MCF 10A (cell line): ENCODE measurements at regions not wholly inside any gene's neighbourhood (a gene's known extent, or its start where the extent isn't known, plus 50 kb on each side); places are given as distances from the start of the nearest gene placed in this dataset.

ENCODE experiments used
- BruUV-seq: library from RNA; stranded (reverse); fragments of 400-500 nt; replicated peaks from 2 replicates; lab custom pipeline; 2021; lab: Mats Ljungman, UMichigan
- CTCF ChIA-PET: fragments of 300-600 bp; sonication (Branson Sonifier 250); formaldehyde crosslinking; extraction: SDS; loops from one replicate; lab custom pipeline; 2021; ENCODE audit warnings: antibody characterized with exemption, inconsistent platforms; lab: Yijun Ruan, JAX
- POLR2A ChIA-PET: fragments of 300-600, 350-650 bp; sonication (Branson Sonifier 250); formaldehyde crosslinking; extraction: SDS; loops from one replicate; lab custom pipeline; 2020; ENCODE audit warnings: antibody characterized with exemption, inconsistent platforms; lab: Yijun Ruan, JAX
- DNase-seq: peaks from one replicate; pipeline ENCODE4 v3.0.0-alpha.2; 2018; ENCODE audit not compliant: unreplicated experiment
- H3K27ac Mint-ChIP-seq: one replicate; pipeline ENCODE4 v1.8.0; 2022; ENCODE audit warnings: mild to moderate bottlenecking, low read depth, mixed read lengths; ENCODE audit not compliant: unreplicated experiment
- H3K27me3 Mint-ChIP-seq: one replicate; pipeline ENCODE4 v1.8.0; 2022; ENCODE audit warnings: mixed read lengths; ENCODE audit not compliant: insufficient read depth, unreplicated experiment
- H3K36me3 Mint-ChIP-seq: one replicate; pipeline ENCODE4 v1.8.0; 2022; ENCODE audit warnings: mild to moderate bottlenecking, moderate library complexity, mixed read lengths; ENCODE audit not compliant: insufficient read depth, unreplicated experiment
- H3K4me1 Mint-ChIP-seq: one replicate; pipeline ENCODE4 v1.8.0; 2022; ENCODE audit warnings: mixed read lengths; ENCODE audit not compliant: insufficient read depth, unreplicated experiment
- H3K4me3 Mint-ChIP-seq: one replicate; pipeline ENCODE4 v1.8.0; 2022; ENCODE audit warnings: mild to moderate bottlenecking, moderate library complexity, mixed read lengths; ENCODE audit not compliant: unreplicated experiment
- H3K9me3 Mint-ChIP-seq: one replicate; pipeline ENCODE4 v1.8.0; 2022; ENCODE audit warnings: mixed read lengths; ENCODE audit not compliant: unreplicated experiment
- CTCF ChIP-seq: fragments of 200-600 bp; IDR thresholded peaks from one replicate; pipeline ENCODE4 v1.8.0; 2022; ENCODE audit warnings: antibody characterized with exemption, mild to moderate bottlenecking; ENCODE audit not compliant: unreplicated experiment
- intact Hi-C: fragments of 100-400 bp; cut with micrococcal nuclease; formaldehyde crosslinking; loops from 2 replicates; pipeline ENCODE4 v1.14.1; 2022

- DNase-seq: peak; percentile 56
- TF ChIP-seq CTCF: no peak
- CTCF ChIA-PET: interaction anchor here (1.1 kb wide), 1 partner anchor 15 kb away, joined by 3 read pairs; no protein-coding TSS in a partner anchor
- no TSS peak for BruUV-seq
- Mint-ChIP-seq H3K4me3 (no peak overlapping the region), H3K36me3 (no peaks in the 10 kb centered on the region), H3K27ac (no peak overlapping the region), H3K27me3 (peaks cover 14% of the 10 kb centered on the region), H3K9me3 (no peaks in the 10 kb centered on the region), H3K4me1 (no peaks in the 10 kb centered on the region)
- POLR2A ChIA-PET: interaction anchor here (1.5 kb wide), 1 partner anchor 11 kb away, joined by 5 read pairs; no protein-coding TSS in a partner anchor
- intact Hi-C loops: no loop called here
Measured at GRCh38 chr7:96910486-96910885, 94.9 kb upstream of the DLX6 start.

DNA sequence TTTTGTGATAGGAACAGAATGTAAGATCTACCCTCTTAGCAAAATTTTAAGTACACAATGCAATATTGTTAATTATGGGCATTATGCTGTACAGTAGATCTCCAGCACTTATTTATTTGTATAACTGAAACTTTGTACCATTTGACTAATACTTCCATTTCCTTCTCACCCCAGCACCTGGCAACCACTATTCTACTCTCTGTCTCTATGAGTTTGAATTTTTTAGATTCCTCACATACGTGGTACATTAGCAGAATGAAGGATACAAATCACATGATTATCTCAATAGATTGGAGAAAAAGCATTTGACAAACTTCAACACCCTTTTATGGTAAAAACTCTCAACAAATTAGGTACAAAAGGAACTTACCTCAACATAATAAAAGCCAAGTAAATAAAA, 90.3 kb upstream of the DLX6 start:
- Mint-ChIP-seq H3K4me1 (no peaks in the 10 kb centered on the region), H3K27me3 (peaks cover 19% of the 10 kb centered on the region), H3K36me3 (no peaks in the 10 kb centered on the region), H3K4me3 (no peak overlapping the region), H3K9me3 (peaks cover 2% of the 10 kb centered on the region), H3K27ac (no peak overlapping the region)
- BruUV-seq: no TSS peak
- no peak for TF ChIP-seq CTCF
- intact Hi-C loops: no loop called here
- no peak for DNase-seq
- CTCF ChIA-PET: no interaction called here
- POLR2A ChIA-PET: interaction anchor here (0.6 kb wide), 1 partner anchor 55 kb away, joined by 4 read pairs; no protein-coding TSS in a partner anchor

GRCh38 chr7:96920064-96920463, 85.3 kb upstream of the DLX6 start:
- intact Hi-C loops: no loop called here

DNA sequence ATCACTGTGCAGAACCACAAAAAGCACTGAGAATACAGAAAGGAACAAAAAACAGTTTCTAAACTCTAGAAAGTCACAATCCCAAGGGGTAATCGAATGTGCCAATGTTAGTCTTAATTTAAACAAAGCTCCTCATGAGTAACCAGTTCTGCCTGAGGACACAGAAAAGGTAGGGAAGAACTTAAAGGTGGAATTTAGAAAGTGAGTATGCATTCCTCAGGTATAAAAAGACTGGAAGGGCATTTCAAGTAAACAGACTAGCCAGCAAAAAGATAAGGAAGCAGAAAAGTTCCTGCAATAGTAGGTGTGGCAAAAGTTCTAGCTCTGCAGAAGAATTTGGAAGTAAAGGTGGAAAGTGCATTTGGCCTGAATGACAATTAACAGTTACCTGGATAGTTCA, 84.6 kb upstream of the DLX6 start:
- TF ChIP-seq CTCF: no peak
- no peak for DNase-seq

More at GRCh38 chr7:96920064-96920463, 85.3 kb upstream of the DLX6 start:
- ChIA-PET CTCF (interaction anchor here (0.6 kb wide), 1 partner anchor 766 kb away, joined by 4 read pairs; no protein-coding TSS in a partner anchor), POLR2A (no interaction called here)
- Mint-ChIP-seq H3K9me3 (peaks cover 7% of the 10 kb centered on the region), H3K4me1 (peaks cover 6% of the 10 kb centered on the region), H3K27me3 (peaks cover 55% of the 10 kb centered on the region), H3K27ac (no peak overlapping the region), H3K36me3 (no peaks in the 10 kb centered on the region), H3K4me3 (no peak overlapping the region)
- no peak for DNase-seq
- no peak for TF ChIP-seq CTCF
- no TSS peak for BruUV-seq

More for the DNA sequence above, 84.6 kb upstream of the DLX6 start:
- Mint-ChIP-seq H3K27me3 (peaks cover 58% of the 10 kb centered on the region), H3K4me1 (peaks cover 6% of the 10 kb centered on the region), H3K9me3 (peaks cover 7% of the 10 kb centered on the region), H3K4me3 (no peak overlapping the region), H3K27ac (no peak overlapping the region), H3K36me3 (no peaks in the 10 kb centered on the region)
- ChIA-PET POLR2A (interaction anchor here (1.5 kb wide), 1 partner anchor 31 kb away, joined by 4 read pairs; no protein-coding TSS in a partner anchor), CTCF (interaction anchor here (0.6 kb wide), 1 partner anchor 766 kb away, joined by 4 read pairs; no protein-coding TSS in a partner anchor)
- intact Hi-C loops: no loop called here
- BruUV-seq: no TSS peak
